ENCODE measurements at regions not wholly inside any gene's neighbourhood (a gene's known extent, or its start where the extent isn't known, plus 50 kb on each side); places are given as distances from the start of the nearest gene placed in this dataset.
"Not testable (repeated sequence)": the region's sequence is repeated elsewhere in the genome, so short reads cannot be mapped to it uniquely, and the experiment has no call there.

DNA sequence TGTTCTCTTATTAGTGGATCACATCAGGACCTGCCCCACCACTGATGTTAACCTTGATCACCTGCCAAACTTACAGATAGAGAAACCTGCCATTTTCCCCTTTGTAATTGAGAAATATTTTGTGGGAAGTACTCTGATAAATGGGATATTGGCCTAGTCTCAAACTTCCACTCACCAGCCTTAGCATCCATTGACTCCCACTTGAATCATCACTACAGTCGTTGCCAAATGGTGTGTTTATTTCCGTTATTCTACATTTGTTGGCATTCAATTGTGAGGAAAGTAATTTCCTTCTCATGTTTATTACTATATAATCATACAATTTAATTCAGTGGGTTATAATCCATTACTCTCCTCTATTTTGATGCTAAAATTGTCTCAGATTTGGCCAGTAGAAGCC lies 156.4 kb upstream of the CXCL13 start:
- no peak for DNase-seq

DNA sequence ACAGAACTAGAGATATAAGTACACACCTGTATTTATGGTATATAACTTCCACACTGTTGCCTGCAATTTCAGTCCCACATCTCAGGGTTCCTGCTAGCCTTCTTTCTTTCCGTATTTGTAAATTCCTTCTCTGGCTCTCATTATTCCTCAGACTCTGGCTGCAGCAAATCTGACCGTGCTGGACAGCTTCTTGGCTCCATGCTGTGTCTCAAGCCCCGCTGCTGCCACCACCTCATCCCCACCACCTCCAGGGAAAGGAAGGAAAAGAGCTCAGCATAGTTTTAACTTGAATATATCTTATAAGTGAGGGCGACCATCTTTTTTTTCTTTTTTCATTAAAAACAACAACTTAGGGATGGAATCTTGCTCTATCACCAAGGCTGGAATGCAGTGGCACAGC lies 155.6 kb upstream of the CXCL13 start:
- no peak for DNase-seq

DNA sequence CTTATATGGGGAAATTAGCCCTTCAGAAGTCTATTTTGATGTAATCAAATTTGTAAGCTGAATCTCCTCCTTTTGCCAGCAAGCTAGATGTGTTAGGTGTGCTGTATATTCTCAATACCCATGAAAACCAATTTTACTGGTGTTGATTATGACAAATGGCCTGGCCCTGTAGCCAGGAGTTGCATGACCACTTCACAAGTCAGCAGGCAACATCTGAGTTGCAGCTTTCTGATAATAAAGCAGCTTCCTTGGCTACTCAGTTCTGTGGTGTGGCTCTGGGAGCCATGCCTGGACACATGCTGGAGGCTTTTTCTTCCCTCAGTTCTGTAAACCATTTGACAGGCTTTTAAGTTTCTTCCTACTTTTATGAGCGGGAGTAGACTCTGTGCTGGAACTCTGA lies 154.1 kb upstream of the CXCL13 start:
- no peak for DNase-seq

DNA sequence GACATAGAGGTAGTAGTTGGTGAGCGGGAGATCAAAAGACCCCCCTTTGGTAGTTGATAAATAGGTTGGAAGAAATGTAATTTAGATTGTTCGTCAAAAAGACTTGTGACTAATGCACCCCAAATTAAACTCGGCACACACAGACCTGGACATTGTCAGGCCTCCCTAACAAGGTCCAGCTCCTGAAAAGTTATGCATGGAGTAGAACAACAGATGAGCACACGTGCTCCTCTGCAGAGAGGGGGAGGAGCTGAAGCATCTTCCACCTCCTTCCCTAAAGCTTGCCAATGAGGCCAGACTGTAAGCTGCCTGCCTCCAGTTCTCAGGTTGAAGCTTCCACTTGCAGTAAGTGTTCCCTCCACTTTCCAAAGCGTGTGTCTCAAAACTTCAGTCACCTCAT lies 153.5 kb upstream of the CXCL13 start:
- not testable (repeated sequence) for DNase-seq

DNA sequence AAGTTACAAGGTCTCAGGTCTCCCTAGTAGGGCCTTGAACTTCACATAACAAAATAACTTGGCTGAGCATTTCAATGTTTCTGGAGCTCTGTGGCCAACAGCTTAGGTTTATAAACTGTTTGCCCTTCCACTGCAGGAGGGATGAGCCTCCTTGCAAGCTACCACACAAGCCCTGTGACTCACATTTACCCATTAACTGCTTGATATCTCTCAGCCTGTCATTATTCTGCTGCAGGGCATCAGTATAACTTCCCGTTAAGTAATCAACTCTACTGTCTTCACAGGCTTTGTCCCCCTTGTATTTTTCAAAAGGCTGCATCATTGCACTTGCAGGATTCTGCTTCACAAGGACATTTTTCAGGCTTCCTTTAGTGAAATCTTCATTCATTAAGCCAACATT lies 151.7 kb upstream of the CXCL13 start:
- DNase-seq: no peak

DNA sequence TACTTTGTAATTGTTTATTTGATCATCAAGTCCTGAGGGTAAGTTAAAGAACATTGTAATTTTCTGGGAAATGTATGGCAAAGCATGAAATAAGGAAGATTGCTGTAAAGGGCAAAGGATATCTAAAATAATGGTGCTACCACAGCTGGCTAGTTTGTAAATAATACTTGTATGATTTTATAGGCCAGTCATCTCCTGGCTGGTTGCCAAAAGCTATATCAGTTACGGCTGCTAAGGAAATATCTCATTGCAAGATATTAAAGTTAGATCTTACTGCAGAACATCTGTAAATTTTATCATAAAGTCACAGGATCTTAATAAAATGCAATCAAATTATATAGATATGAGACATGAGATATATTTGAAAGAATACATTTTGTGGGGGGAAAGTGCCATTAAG lies 150.8 kb upstream of the CXCL13 start:
- no peak for DNase-seq

DNA sequence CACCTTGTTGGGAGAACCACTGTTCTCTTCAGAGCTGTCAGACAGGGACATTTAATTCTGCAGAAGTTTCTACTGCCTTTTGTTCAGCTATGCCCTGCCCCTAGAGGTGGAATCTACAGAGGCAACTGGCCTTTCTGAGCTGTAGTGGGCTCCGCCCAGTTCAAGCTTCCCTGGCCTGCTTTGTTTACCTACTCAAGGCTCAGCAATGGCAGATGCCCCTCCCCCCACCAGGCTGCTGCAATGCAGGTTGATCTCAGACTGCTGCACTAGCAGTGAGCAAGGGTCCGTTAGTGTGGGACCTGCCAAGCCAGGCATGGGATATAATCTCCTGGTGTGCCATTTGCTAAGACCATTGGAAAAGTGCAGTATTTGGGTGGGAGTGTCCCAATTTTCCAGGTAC lies 141.5 kb upstream of the CXCL13 start:
- DNase-seq: not testable (repeated sequence)

DNA sequence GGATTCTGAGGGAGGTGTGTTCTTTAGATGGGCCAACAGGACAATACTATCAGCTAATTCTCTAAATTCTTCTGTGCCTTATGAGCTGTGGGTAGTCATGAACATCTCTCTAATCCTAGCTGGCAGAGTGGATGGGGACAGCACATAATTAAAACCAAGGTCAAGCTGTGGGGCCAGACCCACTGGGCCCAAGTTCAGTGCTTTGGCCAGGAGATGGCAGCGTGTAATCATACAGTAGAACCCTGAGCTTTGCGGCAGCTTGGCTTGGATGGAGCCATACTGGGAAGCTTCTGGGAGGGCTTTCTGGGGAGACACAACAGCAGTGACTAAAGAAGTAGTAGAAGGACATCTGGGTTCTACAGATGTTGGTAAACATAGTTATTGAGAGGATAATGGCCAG lies 140.3 kb upstream of the CXCL13 start:
- peak; percentile 25 for DNase-seq

DNA sequence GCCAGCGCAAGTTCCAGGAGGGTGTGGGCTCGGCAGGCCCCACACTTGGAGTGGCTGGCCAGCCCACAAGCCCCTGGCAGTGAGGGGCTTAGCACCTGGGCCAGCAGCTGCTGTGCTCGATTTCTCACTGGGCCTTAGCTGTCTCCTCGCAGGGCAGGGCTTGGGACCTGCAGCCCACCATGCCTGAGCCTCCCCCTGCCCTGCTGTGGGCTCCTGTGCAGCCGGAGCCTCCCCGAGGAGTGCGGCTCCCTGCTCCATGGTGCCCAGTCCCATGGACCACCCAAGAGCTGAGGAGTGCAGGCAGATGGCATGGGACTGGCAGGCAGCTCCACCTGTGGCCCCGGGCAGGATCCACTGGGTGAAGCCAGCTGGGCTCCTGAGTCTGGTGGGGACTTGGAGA lies 139.2 kb upstream of the CXCL13 start:
- DNase-seq: no peak

DNA sequence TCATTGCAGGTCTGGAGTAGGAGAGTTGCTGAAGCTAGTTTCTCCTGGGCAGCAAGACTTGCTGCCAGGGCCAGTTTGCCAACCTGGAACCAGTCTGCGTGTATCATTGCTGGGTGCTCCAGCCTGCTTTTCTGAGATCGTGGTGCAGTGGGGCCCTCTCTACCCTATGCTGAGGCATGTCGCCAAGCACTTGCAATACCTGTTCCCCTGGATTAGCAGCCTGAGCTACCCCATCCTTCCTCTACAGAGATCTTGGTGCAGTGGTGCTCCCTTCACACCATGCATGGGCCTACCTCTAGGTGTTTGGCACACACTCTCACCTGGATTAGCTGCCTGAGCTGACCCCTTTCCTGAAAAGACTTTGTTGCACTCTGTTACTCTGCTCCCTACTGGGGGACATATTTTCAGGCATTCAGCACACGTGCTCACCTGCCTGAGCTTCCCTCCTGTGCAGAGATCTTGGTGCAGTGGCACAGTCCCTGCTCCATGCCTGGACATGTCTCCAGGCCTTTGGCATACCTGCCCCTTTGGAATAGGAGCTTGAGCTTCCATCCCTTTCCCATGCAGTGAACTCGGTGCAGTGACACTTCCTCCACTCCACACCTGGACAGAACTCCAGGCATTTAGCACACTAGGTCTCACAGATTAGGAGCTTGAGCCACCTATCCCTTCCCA lies 133.7 kb upstream of the CXCL13 start:
- DNase-seq: no peak

DNA sequence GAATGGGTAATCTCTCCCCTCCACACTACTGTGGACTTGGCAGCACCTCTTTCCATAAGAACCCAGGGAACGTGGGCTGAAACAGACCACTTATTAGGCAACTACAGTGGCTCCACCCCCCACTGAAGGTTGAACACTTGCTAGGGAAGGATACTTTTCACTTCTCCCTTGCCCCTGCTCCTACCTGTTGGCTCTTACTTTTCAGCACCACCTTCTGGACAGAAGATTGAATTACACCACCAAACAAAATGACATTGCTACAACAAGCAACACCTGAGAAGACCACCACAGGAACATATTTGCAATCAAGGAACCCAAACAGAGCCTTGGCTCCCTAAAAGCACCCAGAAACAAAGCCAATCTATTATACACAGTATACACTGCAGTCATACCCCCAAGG lies 132.1 kb upstream of the CXCL13 start:
- no peak for DNase-seq

DNA sequence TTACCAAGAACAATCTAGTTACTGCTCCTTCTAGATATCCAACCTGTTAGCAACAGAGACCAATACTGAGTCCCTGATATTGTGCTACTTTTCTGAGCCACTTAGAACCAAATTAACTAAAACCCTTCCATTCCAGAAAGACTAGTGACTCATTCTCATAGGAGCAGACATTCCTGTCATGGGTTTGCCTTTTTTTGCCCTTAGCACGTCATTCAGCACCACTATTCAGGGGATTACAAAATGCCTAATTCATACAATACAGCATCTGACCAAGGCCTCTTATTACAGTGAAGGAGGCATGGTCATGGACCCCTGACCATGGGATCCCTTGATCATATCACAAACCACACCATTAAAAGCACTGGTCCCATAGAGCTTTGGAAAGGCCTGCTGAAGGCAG lies 123.8 kb upstream of the CXCL13 start:
- DNase-seq: peak; percentile 6

DNA sequence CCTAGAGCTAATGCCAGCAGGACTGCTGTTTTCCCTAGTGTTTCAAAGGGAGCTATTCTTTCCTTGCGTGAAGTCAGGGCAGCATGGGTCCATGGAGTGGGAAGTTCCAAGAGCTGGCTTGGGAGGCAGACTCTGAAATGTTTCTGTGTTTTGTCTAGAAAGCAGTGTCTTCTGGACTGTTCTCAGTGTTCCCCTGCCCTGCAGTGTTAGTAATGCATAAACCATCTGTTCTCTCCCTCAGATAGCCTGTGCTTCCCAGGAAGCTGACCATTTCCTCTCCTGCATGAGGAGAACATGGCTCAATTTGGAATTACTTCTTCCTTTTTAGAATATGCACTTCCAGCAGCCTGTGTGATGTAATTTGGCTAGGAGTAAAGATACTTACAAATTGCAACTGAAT lies 116.7 kb upstream of the CXCL13 start:
- DNase-seq: no peak

DNA sequence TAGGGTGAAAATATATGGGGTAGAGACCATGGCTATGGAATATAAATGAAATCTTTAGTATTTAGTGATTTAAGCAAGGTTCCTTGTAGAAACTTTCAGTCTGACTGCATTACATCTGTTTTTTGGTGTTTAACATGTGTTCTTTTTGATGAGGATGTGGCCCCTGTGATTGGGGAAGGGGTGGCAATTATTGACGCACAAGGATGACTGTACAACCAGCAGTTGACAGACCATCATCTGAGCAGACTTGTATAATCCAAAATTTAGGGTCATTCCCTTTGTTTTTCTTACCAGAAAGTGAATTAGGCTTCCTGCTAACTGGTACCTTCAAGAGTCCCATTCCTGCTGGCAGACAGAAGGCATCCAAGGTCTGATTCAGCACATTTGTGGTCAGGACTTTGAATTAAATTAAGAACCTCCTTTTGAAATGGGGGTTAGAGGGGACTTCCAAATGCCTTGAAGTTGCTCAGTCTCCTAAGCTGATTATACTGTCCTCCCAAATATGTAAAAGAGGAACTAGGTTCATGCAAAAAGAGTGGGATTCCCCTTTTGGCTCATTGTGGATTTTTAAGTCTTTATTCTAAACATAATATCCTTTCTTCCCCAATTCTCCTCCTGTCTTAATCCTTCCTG lies 112.4 kb upstream of the CXCL13 start:
- DNase-seq: no peak

DNA sequence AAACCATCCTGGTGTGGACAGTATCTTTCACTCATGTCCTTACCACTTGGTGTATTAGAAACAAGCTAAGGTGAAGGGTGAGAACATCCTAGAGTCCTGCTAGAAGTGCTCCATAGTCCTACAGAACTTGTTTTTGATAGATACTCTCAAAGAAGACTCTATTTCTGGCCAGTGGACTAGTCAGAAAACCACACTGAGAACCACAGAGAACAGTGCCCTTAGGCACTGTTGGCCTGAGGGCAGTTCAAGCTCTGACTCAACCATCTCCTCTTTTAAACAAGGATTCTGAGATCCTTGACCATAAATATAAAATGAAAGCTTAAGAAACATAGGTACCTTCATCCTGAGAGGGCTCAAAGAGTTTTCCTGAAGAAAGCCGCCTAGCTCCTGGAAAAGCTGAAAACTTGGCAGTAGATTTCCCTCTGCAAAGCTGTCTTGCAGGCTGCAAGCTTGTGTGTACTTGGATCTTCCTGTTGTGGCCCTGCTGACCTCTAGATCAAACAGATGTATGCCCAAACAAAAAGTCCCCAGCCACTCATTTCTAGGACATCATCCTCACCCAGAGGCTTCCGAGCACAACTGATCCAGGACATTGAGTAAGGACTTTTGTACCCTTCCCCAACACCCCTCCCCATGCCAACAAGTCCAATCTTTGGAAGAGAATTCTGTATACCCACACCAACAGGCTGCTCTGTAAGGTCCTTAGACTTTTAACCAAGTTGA lies 111.6 kb upstream of the CXCL13 start:
- no peak for DNase-seq

DNA sequence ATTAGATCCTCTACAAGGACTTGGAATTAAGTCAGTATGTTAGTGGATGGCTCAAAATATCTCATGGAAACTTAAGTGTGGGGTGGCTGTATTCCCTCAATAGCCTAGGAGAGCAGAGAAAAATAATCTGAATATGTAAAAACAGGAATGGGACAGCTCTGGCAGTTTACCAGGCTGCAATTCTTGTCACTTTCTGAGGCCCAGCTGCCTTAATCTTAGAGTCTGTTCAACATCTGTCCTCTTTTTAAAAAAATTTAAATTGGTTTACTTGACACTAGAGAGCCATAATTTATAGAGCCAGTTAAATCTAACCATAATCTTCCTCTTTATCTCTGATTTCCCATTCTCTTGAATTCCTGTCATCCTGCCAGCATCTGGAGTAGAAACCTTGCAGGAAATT lies 109.2 kb upstream of the CXCL13 start:
- DNase-seq: no peak

DNA sequence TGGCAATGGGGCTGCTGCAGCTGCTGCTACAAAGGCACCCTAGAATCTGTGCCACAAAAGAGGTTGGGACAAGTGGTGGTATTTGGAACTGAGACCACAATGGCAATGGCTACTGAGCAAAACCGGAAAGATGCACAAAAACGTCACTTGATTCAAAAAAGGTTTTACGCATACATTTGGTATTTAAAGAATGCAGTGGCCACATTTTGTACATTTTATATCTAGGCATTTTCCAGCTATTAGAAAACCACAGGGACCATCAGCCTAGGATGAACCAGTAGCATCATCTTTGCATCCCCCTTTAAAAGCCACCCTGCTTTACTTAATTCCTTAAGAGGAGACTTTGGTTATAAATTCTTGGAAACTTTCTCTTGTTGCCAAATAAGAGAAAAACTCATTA lies 104.8 kb upstream of the CXCL13 start:
- DNase-seq: peak; percentile 61

DNA sequence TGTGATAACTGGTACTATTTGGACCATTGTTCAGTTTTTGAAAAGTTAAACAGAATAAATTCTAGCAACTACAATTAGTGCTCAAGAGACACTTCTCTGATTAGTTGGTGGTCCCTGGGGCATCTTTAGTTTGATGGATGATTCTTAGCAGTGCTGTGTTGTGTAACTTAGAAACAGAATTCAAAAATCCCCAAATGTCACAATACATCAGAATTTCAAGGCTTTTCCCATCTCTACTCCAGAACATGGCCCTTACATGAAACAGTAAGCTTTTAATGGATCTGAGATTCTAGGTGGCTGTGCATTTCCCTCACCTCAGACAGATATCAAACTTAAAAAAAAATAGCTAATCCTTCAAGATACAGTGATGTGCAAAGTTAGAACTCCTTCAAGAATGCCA lies 104.4 kb upstream of the CXCL13 start:
- no peak for DNase-seq

DNA sequence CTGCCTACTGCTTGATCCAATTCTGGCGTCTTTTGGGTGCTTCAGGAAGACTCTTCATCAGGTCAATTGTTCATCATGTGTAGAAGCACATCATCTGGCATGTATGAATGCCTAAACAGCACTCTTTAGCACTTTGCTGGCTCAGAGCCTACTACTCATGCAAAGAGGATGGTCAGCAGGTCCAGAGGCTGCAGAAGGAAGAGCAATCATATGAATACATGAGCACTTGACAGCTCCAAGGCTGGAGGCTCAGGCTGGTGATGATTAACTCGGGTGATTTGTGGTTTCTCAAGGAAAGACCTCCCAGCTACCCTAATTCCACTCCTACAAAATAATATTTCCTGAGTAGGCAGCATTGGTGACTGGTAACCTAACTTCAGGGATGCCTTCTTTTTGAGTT lies 103.8 kb upstream of the CXCL13 start:
- peak; percentile 22 for DNase-seq

DNA sequence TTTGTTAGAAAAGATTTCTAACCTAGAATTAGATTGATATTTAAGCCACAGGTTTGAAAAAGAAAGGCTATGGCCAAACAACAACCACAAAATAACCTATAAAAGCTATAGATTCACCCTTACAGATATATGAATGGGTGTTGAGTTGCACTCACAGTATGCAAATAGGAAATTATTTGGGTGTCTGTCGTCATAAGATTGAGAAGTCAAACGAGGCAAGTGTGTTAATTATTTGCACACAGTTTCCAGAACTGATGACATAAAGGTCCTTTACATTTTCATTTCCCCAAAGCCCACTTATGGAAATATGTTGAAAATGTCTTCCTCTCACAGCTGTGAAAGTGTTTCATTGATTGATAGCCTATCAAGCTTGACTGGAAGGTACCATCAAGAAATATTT lies 101.2 kb upstream of the CXCL13 start:
- DNase-seq: no peak

DNA sequence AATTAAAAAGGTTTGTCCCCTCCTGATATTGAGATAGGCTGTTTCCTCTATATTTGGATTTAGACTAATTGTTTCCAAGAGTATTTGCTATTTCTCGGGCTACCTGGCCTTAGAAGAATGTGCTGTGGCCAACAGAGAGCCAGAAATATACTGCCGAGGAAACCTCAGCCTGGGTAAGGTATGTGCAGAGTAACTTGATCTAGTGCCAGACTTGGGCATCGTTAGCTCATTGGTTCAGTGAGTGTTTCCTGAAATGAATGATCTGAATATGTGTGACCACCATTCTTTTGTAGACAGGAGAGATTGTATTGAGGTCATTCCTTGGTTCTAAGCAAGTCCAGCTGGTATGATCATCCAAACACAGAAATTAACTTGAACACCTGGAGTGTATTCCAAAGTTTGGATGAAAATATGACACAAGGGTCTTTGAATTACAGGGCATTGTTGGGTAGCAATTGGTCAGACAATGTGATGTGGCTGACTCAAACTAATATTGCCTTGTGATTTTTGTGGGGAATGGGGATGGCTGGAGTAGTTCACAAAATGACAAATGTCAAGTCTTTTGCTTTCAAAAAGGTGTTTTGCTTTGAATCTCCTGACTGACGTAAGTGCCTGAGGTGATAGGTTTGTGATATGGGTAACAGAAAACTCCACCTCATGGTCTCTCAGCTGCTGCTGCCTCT lies 100.2 kb upstream of the CXCL13 start:
- DNase-seq: no peak

DNA sequence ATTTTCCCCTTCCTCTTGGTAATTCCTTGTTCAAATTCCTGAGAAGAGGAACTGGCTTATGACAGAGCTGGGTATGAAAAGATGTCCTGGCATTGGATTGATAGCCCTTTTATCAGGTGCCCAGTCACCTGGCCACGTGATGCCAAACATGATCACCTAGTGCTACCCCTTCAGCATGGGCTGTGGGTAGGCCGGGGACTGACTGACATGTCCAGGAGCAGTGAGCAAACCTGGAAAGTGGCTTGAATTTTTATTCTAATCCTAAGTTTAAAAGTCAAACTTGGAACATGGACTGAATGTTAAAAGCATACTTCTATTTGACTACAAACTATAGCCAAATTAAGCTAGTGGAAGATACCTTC lies 99.7 kb upstream of the CXCL13 start:
- no peak for DNase-seq

DNA sequence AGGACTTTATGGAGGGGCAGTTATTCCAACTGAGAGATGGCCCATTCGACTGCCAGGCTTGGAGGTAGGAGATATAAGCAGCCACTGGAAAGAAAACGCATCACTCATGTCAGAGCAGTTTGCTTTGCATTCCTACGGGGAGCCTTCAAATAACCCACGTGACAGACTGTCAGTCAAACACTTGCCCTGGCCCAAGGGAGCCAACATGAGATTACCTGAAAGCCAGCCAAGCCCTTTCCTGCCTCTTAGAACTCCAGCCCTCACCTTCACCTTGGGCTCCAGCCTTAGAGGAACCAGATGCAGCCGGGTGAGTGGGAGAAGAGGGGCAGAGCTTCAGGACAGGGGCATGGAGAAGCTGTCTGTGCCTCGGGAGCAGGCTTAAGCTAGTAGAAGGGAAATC lies 95.3 kb upstream of the CXCL13 start:
- no peak for DNase-seq

DNA sequence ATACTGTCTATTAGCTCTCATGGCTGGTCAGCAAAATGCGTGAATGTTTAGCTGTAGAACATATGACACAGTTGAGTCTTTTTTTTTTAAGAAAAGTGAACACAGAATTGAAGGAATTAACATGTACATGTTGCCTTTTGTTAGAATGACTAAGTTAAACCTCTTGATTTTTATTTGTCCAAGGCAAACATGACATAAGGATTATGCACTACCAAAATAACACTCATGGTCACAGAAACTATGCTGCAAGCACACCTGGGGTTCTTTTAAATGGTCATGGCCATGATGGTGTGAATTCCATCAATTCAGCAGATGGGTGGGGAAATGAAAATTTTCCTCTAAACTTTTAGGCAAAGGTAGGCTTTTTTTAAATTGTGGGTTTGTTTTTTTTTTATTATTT lies 80.1 kb upstream of the CXCL13 start:
- no peak for DNase-seq
